ENCODE measurements at regions not wholly inside any gene's neighbourhood (a gene's known extent, or its start where the extent isn't known, plus 50 kb on each side); places are given as distances from the start of the nearest gene placed in this dataset.

GRCh38 chr6:61586934-61587537 lies 699.0 kb downstream of the KHDRBS2 start:
- DNase-seq: no peak
- Histone ChIP-seq H3K27ac (no peak overlapping the region), H3K4me3 (no peak overlapping the region), H3K9me3 (no peaks in the 10 kb centered on the region), H3K4me1 (no peaks in the 10 kb centered on the region), H3K27me3 (no peaks in the 10 kb centered on the region), H3K36me3 (no peaks in the 10 kb centered on the region)
- intact Hi-C loops (cut with DNase I): no loop called here
- WGBS (ENCODE audit: insufficient coverage, low coverage, low lambda C conversion rate, missing lambda C conversion rate): 29% methylated on average over 3 of the region's 3 CpGs
- TF ChIP-seq POLR2A (IDR thresholded peaks at IDR 0.05) (no peak), CTCF (IDR thresholded peaks at IDR 0.05) (no peak)
- ATAC-seq: no peak

- intact Hi-C loops (cut with DNase I): no loop called here
- Histone ChIP-seq H3K27ac (no peak overlapping the region), H3K36me3 (no peaks in the 10 kb centered on the region), H3K27me3 (no peaks in the 10 kb centered on the region), H3K4me1 (no peaks in the 10 kb centered on the region), H3K4me3 (no peak overlapping the region), H3K9me3 (no peaks in the 10 kb centered on the region)
- TF ChIP-seq POLR2A (IDR thresholded peaks at IDR 0.05): no peak
- TF ChIP-seq CTCF (IDR thresholded peaks at IDR 0.05): no peak
- ATAC-seq (no peak), DNase-seq (no peak)
- 8% methylated on average over 2 of the region's 2 CpGs for WGBS (ENCODE audit: insufficient coverage, low coverage, low lambda C conversion rate, missing lambda C conversion rate)
These were observed 700.5 kb downstream of the KHDRBS2 start for GRCh38 chr6:61585504-61585903.

- Histone ChIP-seq H3K27ac (no peak overlapping the region), H3K4me3 (no peak overlapping the region), H3K9me3 (no peaks in the 10 kb centered on the region), H3K36me3 (no peaks in the 10 kb centered on the region), H3K4me1 (no peaks in the 10 kb centered on the region), H3K27me3 (no peaks in the 10 kb centered on the region)
- 26% methylated on average over 1 of the region's 1 CpG for WGBS (ENCODE audit: insufficient coverage, low coverage, low lambda C conversion rate, missing lambda C conversion rate)
- ATAC-seq: peak in 3 of 4 donors; percentile 50 to 55 (median 51)
- TF ChIP-seq CTCF (IDR thresholded peaks at IDR 0.05) (no peak), POLR2A (IDR thresholded peaks at IDR 0.05) (no peak)
- intact Hi-C loops (cut with DNase I): no loop called here
- DNase-seq: no peak
These were observed 723.9 kb downstream of the KHDRBS2 start for GRCh38 chr6:61562098-61562497.

- intact Hi-C loops (cut with DNase I): no loop called here
- Histone ChIP-seq H3K9me3 (no peaks in the 10 kb centered on the region), H3K4me1 (no peaks in the 10 kb centered on the region), H3K4me3 (no peak overlapping the region), H3K36me3 (no peaks in the 10 kb centered on the region), H3K27me3 (no peaks in the 10 kb centered on the region), H3K27ac (no peak overlapping the region)
- TF ChIP-seq CTCF (IDR thresholded peaks at IDR 0.05) (no peak), POLR2A (IDR thresholded peaks at IDR 0.05) (no peak)
- WGBS (ENCODE audit: insufficient coverage, low coverage, low lambda C conversion rate, missing lambda C conversion rate): 27% methylated on average over 1 of the region's 1 CpG
- DNase-seq (no peak), ATAC-seq (no peak)
These were observed 727.2 kb downstream of the KHDRBS2 start for GRCh38 chr6:61558796-61559195.

GRCh38 chr6:61555993-61556392 lies 730.0 kb downstream of the KHDRBS2 start:
- no peaks in the 10 kb centered on the region for H3K27me3 ChIP-seq
- H3K4me1 ChIP-seq: no peaks in the 10 kb centered on the region
- H3K36me3 ChIP-seq: no peaks in the 10 kb centered on the region
- intact Hi-C loops (cut with DNase I): no loop called here
- TF ChIP-seq CTCF (IDR thresholded peaks at IDR 0.05): no peak
- TF ChIP-seq POLR2A (IDR thresholded peaks at IDR 0.05): no peak
- DNase-seq (no peak), ATAC-seq (no peak)
- no peaks in the 10 kb centered on the region for H3K9me3 ChIP-seq
- H3K27ac ChIP-seq: no peak overlapping the region
- no peak overlapping the region for H3K4me3 ChIP-seq
- WGBS (ENCODE audit: insufficient coverage, low coverage, low lambda C conversion rate, missing lambda C conversion rate): no CpG with 5 or more reads among the region's 6 CpGs

Data from right lobe of liver (tissue), 6 donors.